ENCODE measurements at regions not wholly inside any gene's neighbourhood (a gene's known extent, or its start where the extent isn't known, plus 50 kb on each side); places are given as distances from the start of the nearest gene placed in this dataset.
"Not testable (repeated sequence)": the region's sequence is repeated elsewhere in the genome, so short reads cannot be mapped to it uniquely, and the experiment has no call there.

DNA sequence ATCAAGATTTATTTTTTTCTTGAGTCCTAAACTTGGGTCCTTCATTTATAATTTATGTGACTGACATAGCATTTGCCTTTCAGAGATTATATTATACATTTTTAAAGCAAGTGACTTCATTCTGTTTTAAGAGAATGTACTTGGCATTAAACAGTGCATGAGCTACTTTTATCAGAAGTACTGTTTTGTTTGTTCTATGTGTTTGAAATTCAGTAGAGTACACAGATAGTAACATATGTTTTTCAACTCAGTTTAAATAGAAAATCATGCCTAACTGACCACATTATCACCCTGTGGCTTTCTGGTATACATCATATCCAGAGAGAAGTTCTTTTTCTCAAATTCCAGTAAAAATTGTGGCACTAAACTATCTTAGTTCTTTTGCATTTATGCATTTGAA is 335.3 kb upstream of the CDH18 start:
- Mint-ChIP-seq H3K36me3 (ENCODE audit: low read depth) (no peaks in the 10 kb centered on the region), H3K9me3 (ENCODE audit: insufficient read depth) (peaks cover 7% of the 10 kb centered on the region), H3K4me3 (no peak overlapping the region), H3K27me3 (ENCODE audit: low read depth) (no peaks in the 10 kb centered on the region), H3K4me1 (ENCODE audit: low read depth) (no peaks in the 10 kb centered on the region), H3K27ac (no peak overlapping the region)
- ChIA-PET CTCF (no interaction called here), POLR2A (no interaction called here)
- no peak for DNase-seq
- no peak for ATAC-seq

DNA sequence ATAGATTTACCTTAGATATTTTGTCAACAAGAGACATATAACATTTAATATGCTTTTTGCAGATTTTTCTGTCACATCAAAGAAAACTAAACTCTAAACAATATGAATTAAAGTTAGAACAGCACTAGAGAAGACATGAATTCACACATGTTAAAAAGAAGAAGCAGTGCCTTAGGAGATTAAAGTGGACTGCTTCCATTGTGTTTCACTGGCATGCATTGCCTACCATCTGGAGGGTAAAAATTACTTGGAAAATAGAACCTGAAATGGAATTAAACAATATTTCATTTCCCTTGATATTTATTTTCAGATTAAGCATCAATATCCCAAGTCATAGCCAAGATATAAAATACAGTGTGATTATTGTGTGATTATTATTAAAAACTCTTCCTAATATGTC is 319.4 kb upstream of the CDH18 start:
- Mint-ChIP-seq H3K27ac (no peak overlapping the region), H3K36me3 (ENCODE audit: low read depth) (no peaks in the 10 kb centered on the region), H3K27me3 (ENCODE audit: low read depth) (no peaks in the 10 kb centered on the region), H3K9me3 (ENCODE audit: insufficient read depth) (peaks cover 8% of the 10 kb centered on the region), H3K4me1 (ENCODE audit: low read depth) (no peaks in the 10 kb centered on the region), H3K4me3 (no peak overlapping the region)
- DNase-seq, result no peak
- no peak for ATAC-seq
- ChIA-PET POLR2A (no interaction called here), CTCF (no interaction called here)

DNA sequence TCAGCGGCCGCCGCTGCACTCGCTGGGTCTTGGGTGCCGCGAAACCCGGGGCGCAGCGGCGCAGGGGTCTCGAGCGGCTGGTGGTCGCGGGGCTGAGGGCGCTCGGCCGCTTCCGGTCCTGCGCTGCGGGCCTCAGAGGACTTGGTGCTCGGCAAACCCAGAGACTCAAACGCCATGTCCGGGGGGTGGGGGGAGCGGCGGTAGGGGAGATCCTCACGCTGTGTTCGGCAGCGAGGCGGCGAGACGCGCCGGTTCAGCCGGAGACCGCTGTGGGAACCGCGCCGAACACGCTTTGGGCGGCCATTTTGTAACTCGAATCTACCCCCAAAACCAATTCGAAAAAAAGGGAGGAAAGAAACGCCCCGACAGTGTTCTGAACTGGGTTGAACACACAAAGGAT is 317.5 kb upstream of the CDH18 start:
- ATAC-seq (no peak), DNase-seq (no peak)
- Mint-ChIP-seq H3K9me3 (ENCODE audit: insufficient read depth) (peaks cover 10% of the 10 kb centered on the region), H3K27ac (no peak overlapping the region), H3K4me1 (ENCODE audit: low read depth) (no peaks in the 10 kb centered on the region), H3K27me3 (ENCODE audit: low read depth) (no peaks in the 10 kb centered on the region), H3K4me3 (no peak overlapping the region), H3K36me3 (ENCODE audit: low read depth) (no peaks in the 10 kb centered on the region)
- POLR2A ChIA-PET, result no interaction called here
- CTCF ChIA-PET, result no interaction called here

DNA sequence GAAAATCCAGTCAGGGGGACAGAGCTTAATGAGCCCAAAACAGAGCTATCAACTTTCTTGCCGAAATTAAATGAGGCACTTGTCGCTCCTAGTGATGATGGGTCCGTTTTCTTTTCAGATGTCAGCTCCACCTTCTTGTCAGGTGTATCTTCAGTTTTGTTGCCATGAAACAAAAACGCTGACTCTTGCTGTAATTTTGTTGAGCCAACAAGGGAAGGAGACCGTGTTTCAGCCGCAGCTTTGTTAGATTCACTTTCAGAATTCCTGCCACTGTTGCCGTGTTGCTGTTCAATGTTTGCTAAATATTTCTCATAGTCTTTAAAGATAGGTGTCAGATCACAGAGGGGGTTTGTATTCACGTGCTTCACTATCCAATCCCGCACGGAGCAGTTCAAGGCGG is 316.6 kb upstream of the CDH18 start:
- POLR2A ChIA-PET, result interaction anchor here (0.6 kb wide), 1 partner anchor 1085 kb away, joined by 3 read pairs; no protein-coding TSS in a partner anchor
- H3K4me3 Mint-ChIP-seq; H3K27ac Mint-ChIP-seq; H3K36me3 Mint-ChIP-seq (ENCODE audit: low read depth); DNase-seq; ATAC-seq; H3K4me1 Mint-ChIP-seq (ENCODE audit: low read depth); H3K27me3 Mint-ChIP-seq (ENCODE audit: low read depth); CTCF ChIA-PET: not testable (repeated sequence)
- peaks cover 10% of the 10 kb centered on the region for H3K9me3 Mint-ChIP-seq (ENCODE audit: insufficient read depth)

DNA sequence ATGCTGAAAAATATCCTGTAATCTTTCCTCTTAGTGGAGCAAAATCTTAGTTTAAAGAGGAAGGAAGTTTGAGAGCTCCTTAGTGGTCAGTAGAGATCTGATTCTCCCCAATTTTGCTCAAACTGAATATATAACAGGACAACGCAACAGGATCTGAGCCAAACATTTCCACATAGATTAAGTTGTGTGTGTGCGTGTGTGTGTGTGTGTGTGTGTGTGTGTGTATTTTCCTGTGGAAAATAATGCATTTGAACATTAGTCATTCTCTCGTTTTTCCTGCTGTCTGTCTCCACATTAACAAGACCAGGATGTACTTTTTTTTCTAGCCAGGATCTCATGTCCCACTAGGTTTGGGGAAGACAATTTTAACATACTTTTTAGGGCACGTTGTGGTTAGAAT is 312.1 kb upstream of the CDH18 start:
- Mint-ChIP-seq H3K36me3 (ENCODE audit: low read depth) (no peaks in the 10 kb centered on the region), H3K4me3 (no peak overlapping the region), H3K27ac (no peak overlapping the region), H3K9me3 (ENCODE audit: insufficient read depth) (peaks cover 10% of the 10 kb centered on the region), H3K4me1 (ENCODE audit: low read depth) (no peaks in the 10 kb centered on the region), H3K27me3 (ENCODE audit: low read depth) (no peaks in the 10 kb centered on the region)
- ChIA-PET CTCF (no interaction called here), POLR2A (no interaction called here)
- DNase-seq (no peak), ATAC-seq (no peak)

DNA sequence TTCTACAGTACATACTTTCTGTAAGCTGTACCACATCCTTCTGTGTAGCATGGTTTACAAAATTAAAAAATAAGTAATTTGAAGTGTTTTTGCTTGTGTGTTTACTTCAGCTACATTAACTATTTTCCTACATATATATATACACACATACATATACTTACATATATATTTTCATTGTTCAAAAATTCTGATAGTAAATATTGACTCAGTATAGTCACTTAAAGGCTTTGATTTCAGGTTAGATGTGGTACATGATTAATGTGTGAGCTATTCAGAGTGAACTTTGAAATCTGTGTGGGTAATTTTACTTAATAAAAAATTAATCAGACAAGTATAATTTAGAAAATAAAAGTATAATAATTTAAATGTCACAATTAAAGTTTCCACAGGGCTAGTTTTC is 306.7 kb upstream of the CDH18 start:
- Mint-ChIP-seq H3K27ac (no peak overlapping the region), H3K36me3 (ENCODE audit: low read depth) (no peaks in the 10 kb centered on the region), H3K9me3 (ENCODE audit: insufficient read depth) (no peaks in the 10 kb centered on the region), H3K27me3 (ENCODE audit: low read depth) (no peaks in the 10 kb centered on the region), H3K4me3 (no peak overlapping the region), H3K4me1 (ENCODE audit: low read depth) (no peaks in the 10 kb centered on the region)
- ChIA-PET CTCF (no interaction called here), POLR2A (no interaction called here)
- ATAC-seq (no peak), DNase-seq (no peak)

DNA sequence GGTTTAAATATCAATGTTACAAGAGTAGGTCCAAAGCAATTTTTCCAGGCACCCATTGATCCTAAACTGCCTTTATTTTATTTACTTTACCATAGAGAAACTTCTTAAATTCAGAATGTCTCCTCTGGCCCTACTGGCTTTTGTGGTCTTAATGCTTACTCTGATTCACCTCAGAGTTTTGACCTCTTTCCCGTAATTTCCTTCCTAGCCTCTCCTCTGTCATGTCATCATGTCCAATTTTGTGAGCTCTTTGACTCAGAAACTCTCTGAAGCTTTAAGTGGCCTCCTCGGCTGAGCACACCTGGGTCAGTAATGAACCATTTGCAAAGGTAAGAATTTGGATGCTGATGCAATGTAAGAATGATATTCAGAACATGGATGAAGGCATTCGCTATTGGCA is 303.8 kb upstream of the CDH18 start:
- no peak overlapping the region for H3K27ac Mint-ChIP-seq
- H3K36me3 Mint-ChIP-seq (ENCODE audit: low read depth), result no peaks in the 10 kb centered on the region
- POLR2A ChIA-PET, result no interaction called here

DNA sequence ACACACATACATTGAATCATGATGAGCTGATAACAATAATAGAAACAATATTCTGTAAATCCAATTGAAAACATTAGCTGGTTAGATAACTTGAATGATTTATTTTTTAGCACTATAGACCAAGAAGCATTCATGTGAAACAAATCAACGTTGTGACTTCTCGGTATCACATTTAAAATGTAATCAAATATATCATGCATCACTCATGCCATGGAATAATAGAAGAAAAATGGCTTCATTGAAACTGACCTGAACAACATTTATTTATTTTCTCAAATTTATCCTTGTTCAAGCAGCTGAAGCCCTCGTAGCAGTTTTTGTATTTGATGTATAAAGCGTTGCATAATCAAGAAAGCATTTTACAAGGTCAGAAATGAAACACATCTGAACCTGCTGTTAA is 299.6 kb upstream of the CDH18 start:
- DNase-seq, result no peak
- CTCF ChIA-PET, result no interaction called here
- ATAC-seq, result no peak
- H3K4me1 Mint-ChIP-seq (ENCODE audit: low read depth), result no peaks in the 10 kb centered on the region
- no peak overlapping the region for H3K27ac Mint-ChIP-seq
- no peaks in the 10 kb centered on the region for H3K27me3 Mint-ChIP-seq (ENCODE audit: low read depth)
- H3K9me3 Mint-ChIP-seq (ENCODE audit: insufficient read depth), result peaks cover 7% of the 10 kb centered on the region
- POLR2A ChIA-PET, result no interaction called here
- no peaks in the 10 kb centered on the region for H3K36me3 Mint-ChIP-seq (ENCODE audit: low read depth)
- H3K4me3 Mint-ChIP-seq, result no peak overlapping the region

More for the DNA sequence above, 303.8 kb upstream of the CDH18 start:
- CTCF ChIA-PET, result no interaction called here
- DNase-seq, result no peak
- ATAC-seq, result no peak
- H3K4me3 Mint-ChIP-seq, result no peak overlapping the region
- H3K4me1 Mint-ChIP-seq (ENCODE audit: low read depth), result no peaks in the 10 kb centered on the region
- H3K27me3 Mint-ChIP-seq (ENCODE audit: low read depth), result no peaks in the 10 kb centered on the region
- no peaks in the 10 kb centered on the region for H3K9me3 Mint-ChIP-seq (ENCODE audit: insufficient read depth)

DNA sequence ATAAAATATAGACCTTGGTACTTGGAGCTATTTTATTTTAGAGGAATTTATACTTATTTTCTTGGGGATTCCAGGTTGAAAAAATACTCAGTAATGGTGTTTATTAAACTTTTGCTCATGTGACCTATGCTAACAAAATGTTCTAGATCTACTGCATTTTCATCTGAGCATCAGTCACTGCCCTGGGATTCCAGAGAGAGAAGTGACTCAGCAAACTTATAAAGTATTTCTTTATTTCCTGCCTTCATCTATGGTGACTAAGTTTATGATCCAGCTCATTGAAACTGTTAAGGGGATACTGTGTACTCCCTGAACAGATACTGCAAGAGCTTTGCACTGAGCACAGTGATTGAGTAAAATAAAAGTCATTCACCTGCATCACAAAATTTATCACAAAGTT is 298.5 kb upstream of the CDH18 start:
- ChIA-PET POLR2A (no interaction called here), CTCF (no interaction called here)
- ATAC-seq (no peak), DNase-seq (no peak)
- peaks cover 8% of the 10 kb centered on the region for H3K9me3 Mint-ChIP-seq (ENCODE audit: insufficient read depth)
- H3K27me3 Mint-ChIP-seq (ENCODE audit: low read depth), result no peaks in the 10 kb centered on the region
- no peaks in the 10 kb centered on the region for H3K4me1 Mint-ChIP-seq (ENCODE audit: low read depth)
- no peak overlapping the region for H3K27ac Mint-ChIP-seq
- no peak overlapping the region for H3K4me3 Mint-ChIP-seq
- H3K36me3 Mint-ChIP-seq (ENCODE audit: low read depth), result no peaks in the 10 kb centered on the region

DNA sequence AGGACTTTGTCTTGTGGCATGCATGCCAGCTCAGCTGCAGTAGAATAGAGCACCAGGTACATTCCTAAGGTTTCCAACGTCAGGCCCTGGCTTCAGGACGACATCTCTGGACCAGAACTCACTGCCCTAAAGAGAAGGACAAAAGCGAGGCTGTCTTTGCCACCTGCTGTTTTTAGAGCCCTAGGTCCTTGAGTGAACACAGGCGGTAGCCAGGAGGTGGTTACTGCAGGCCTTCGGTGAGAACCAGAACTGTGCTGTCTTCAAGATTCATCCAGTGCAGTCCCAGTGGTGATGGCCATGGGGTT is 288.9 kb upstream of the CDH18 start:
- no peaks in the 10 kb centered on the region for H3K4me1 Mint-ChIP-seq (ENCODE audit: low read depth)
- DNase-seq (no peak), ATAC-seq (no peak)
- ChIA-PET POLR2A (no interaction called here), CTCF (no interaction called here)
- H3K36me3 Mint-ChIP-seq (ENCODE audit: low read depth), result no peaks in the 10 kb centered on the region
- no peak overlapping the region for H3K27ac Mint-ChIP-seq
- H3K9me3 Mint-ChIP-seq (ENCODE audit: insufficient read depth), result peaks cover 25% of the 10 kb centered on the region
- H3K4me3 Mint-ChIP-seq, result no peak overlapping the region
- no peaks in the 10 kb centered on the region for H3K27me3 Mint-ChIP-seq (ENCODE audit: low read depth)

DNA sequence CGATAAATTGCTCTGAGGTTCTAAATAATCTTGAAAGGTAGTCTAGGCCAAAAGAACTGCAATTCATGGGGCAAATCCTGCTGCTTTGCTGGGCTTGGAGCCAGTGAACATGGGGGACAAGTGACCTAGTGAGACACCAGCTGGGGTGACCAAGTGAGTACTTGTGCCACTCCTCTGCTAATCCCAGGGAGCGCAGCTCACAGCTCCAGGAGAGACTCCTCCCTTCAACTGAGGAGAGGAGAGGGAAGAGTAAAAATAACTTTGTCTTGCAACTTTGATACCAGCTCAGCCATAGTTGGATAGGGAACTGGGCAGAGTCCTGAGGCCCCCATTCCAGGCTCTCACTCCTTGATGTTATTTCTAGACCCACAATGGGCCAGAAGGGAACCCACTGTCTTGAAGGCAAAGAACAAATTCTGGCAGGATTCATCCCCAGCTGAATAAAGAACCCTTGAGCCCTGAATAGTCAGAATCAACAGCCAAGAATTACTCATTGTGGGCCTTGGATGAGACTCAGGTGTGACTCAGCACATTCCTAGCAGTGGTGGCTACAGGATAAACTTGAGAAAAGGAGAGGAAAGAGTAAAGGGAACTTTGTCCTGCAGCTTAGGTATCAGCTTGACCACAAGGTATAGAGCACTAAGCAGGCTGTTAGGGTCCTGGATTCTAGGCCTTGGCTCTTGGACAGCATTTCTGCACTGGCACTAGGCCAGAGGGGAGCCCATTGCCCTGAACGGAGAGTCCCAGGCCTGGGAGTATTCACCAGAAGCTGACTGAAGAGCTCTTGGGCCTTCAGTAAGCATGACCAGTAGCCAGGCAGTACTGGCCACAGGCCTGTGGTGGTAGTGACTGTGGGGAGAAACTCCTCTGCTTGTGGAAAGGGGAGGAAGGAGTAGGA is 288.3 kb upstream of the CDH18 start:
- Mint-ChIP-seq H3K27me3 (ENCODE audit: low read depth) (no peaks in the 10 kb centered on the region), H3K9me3 (ENCODE audit: insufficient read depth) (peaks cover 25% of the 10 kb centered on the region), H3K36me3 (ENCODE audit: low read depth) (no peaks in the 10 kb centered on the region), H3K4me1 (ENCODE audit: low read depth) (no peaks in the 10 kb centered on the region), H3K27ac (no peak overlapping the region), H3K4me3 (no peak overlapping the region)
- ATAC-seq (no peak), DNase-seq (no peak)
- ChIA-PET POLR2A (no interaction called here), CTCF (no interaction called here)

DNA sequence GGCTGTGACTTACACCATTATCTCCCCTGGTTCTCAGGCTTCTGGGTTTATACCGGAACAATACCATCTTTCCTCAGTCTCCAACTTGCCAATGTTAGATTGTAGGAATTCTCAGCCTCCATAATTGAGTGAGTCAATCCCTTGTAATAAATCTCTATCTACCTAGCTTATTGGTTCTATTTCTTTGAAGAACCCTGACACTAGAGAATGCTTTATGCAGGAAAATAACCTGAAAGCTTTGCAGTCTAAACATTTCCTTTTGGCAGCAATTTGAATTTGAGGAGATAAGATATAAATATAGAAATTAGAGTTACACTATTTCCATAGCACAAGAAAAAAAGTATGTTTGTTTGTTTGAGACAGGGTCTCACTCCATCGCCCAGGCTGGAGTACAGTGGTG is 278.1 kb upstream of the CDH18 start:
- Mint-ChIP-seq H3K9me3 (ENCODE audit: insufficient read depth) (peaks cover 25% of the 10 kb centered on the region), H3K4me1 (ENCODE audit: low read depth) (no peaks in the 10 kb centered on the region), H3K36me3 (ENCODE audit: low read depth) (no peaks in the 10 kb centered on the region), H3K27ac (no peak overlapping the region), H3K4me3 (no peak overlapping the region), H3K27me3 (ENCODE audit: low read depth) (no peaks in the 10 kb centered on the region)
- ATAC-seq (no peak), DNase-seq (no peak)
- CTCF ChIA-PET, result no interaction called here
- POLR2A ChIA-PET, result no interaction called here

DNA sequence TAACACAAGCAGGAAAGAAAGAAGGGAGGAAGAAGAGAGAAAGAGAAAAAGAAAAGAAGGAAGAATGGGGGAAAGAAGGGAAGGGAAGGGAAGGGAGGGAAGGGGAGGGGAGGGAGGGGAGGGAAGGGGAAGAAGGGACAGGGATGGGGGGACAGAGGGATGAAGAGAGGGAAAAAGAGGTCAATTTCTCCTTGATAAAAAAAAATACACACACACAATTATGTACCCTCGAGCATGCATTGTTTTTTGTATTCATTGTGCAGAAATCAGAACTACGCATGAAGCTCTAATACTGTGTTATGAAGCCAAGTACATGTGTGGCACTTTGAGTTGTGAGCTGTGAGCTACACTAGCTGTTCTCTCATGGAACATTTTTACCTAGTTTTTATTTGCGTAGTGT is 274.9 kb upstream of the CDH18 start:
- ChIA-PET POLR2A (no interaction called here), CTCF (no interaction called here)
- Mint-ChIP-seq H3K27ac (no peak overlapping the region), H3K9me3 (ENCODE audit: insufficient read depth) (peaks cover 18% of the 10 kb centered on the region), H3K4me1 (ENCODE audit: low read depth) (no peaks in the 10 kb centered on the region), H3K36me3 (ENCODE audit: low read depth) (no peaks in the 10 kb centered on the region), H3K27me3 (ENCODE audit: low read depth) (no peaks in the 10 kb centered on the region), H3K4me3 (no peak overlapping the region)
- DNase-seq, result no peak
- no peak for ATAC-seq
